WERI-Rb-1 (cell line): ENCODE measurements at regions not wholly inside any gene's neighbourhood (a gene's known extent, or its start where the extent isn't known, plus 50 kb on each side); places are given as distances from the start of the nearest gene placed in this dataset.

Experiments
- DNase-seq: peaks from one replicate; pipeline ENCODE4 v3.0.0-alpha.2; 2020
- H3K27ac ChIP-seq: fragments of 250-450 bp; sonication (Bioruptor Pico); 2 replicates; pipeline ENCODE4 v1.5.1; 2020; ENCODE audit warnings: mild to moderate bottlenecking, moderate library complexity
- H3K27me3 ChIP-seq: fragments of 250-450 bp; sonication (Bioruptor Pico); 2 replicates; pipeline ENCODE4 v1.5.1; 2021; ENCODE audit warnings: mild to moderate bottlenecking, low read depth, moderate library complexity; ENCODE audit not compliant: insufficient read depth, severe bottlenecking
- H3K36me3 ChIP-seq: fragments of 250-450 bp; sonication (Bioruptor Pico); 2 replicates; pipeline ENCODE4 v1.5.1; 2020; ENCODE audit warnings: mild to moderate bottlenecking, moderate library complexity
- H3K4me3 ChIP-seq: 2 replicates; pipeline ENCODE4 v1.5.1; 2011; ENCODE audit warnings: low read depth, mild to moderate bottlenecking, control low read depth, low read length
- H3K9me3 ChIP-seq: fragments of 250-450 bp; sonication (Bioruptor Pico); 2 replicates; pipeline ENCODE4 v1.5.1; 2021; ENCODE audit warnings: mild to moderate bottlenecking, moderate library complexity; ENCODE audit not compliant: severe bottlenecking
- CTCF ChIP-seq: IDR thresholded peaks from 2 replicates; pipeline ENCODE4 v1.5.1; 2011; ENCODE audit warnings: low read depth, mild to moderate bottlenecking, control low read depth, inconsistent platforms, low read length

- peaks cover 90% of the 10 kb centered on the region for H3K27me3 ChIP-seq
- no peaks in the 10 kb centered on the region for H3K9me3 ChIP-seq
- H3K27ac ChIP-seq, result no peak overlapping the region
- H3K36me3 ChIP-seq, result no peaks in the 10 kb centered on the region
- DNase-seq, result no peak
- no peak overlapping the region for H3K4me3 ChIP-seq
- no peak for TF ChIP-seq CTCF
Observed at GRCh38 chr2:239459056-239459455, 58.2 kb upstream of the HDAC4 start.

GRCh38 chr2:239457586-239458445, 57.0 kb upstream of the HDAC4 start:
- Histone ChIP-seq H3K9me3 (peaks cover 4% of the 10 kb centered on the region), H3K27me3 (peaks cover 82% of the 10 kb centered on the region), H3K27ac (no peak overlapping the region), H3K4me3 (no peak overlapping the region), H3K36me3 (no peaks in the 10 kb centered on the region)
- TF ChIP-seq CTCF, result no peak
- no peak for DNase-seq

- DNase-seq, result no peak
- H3K27ac ChIP-seq, result no peak overlapping the region
- peaks cover 81% of the 10 kb centered on the region for H3K27me3 ChIP-seq
- no peaks in the 10 kb centered on the region for H3K36me3 ChIP-seq
- H3K9me3 ChIP-seq, result peaks cover 8% of the 10 kb centered on the region
- TF ChIP-seq CTCF, result no peak
- H3K4me3 ChIP-seq, result no peak overlapping the region
Observed at GRCh38 chr2:239456940-239457339, 56.1 kb upstream of the HDAC4 start.

GRCh38 chr2:239455436-239456203, 54.8 kb upstream of the HDAC4 start:
- H3K9me3 ChIP-seq, result peaks cover 14% of the 10 kb centered on the region
- H3K36me3 ChIP-seq, result no peaks in the 10 kb centered on the region
- H3K4me3 ChIP-seq, result no peak overlapping the region
- H3K27ac ChIP-seq, result no peak overlapping the region
- DNase-seq, result no peak
- no peak for TF ChIP-seq CTCF
- H3K27me3 ChIP-seq, result peaks cover 75% of the 10 kb centered on the region

GRCh38 chr2:239454507-239454906, 53.7 kb upstream of the HDAC4 start:
- Histone ChIP-seq H3K9me3 (peaks cover 14% of the 10 kb centered on the region), H3K36me3 (no peaks in the 10 kb centered on the region), H3K27me3 (peaks cover 68% of the 10 kb centered on the region), H3K4me3 (no peak overlapping the region), H3K27ac (no peak overlapping the region)
- no peak for DNase-seq
- TF ChIP-seq CTCF, result no peak
